HepG2 (cell line): ENCODE measurements at regions not wholly inside any gene's neighbourhood (a gene's known extent, or its start where the extent isn't known, plus 50 kb on each side); places are given as distances from the start of the nearest gene placed in this dataset.

Experiments used
- CREM ChIP-seq, 2 experiments: sonication (generic) in 1 of 2; formaldehyde crosslinking in 1 of 2; IDR thresholded peaks; 2 replicates each; pipeline versions ENCODE4 v1.4.0 to v1.6.1; 2016 to 2020; ENCODE audit warnings: antibody characterized with exemption in 1 of 2, mild to moderate bottlenecking in 1 of 2, missing genetic modification reagents in 1 of 2
- FOXP1 ChIP-seq, 2 experiments: fragments of 450-650 bp in 1 of 2; IDR thresholded peaks; 2 replicates each; pipeline ENCODE4 v1.6.1; 2017 to 2018; ENCODE audit warnings: antibody characterized with exemption in 1 of 2
- GPN1 ChIP-seq: sonication (generic); formaldehyde crosslinking; IDR thresholded peaks from 2 replicates; pipeline ENCODE4 v1.5.1; 2020; ENCODE audit warnings: missing genetic modification reagents, borderline replicate concordance
- JARID2 ChIP-seq: sonication (generic); formaldehyde crosslinking; IDR thresholded peaks from 2 replicates; pipeline ENCODE4 v1.8.1; 2023; ENCODE audit warnings: missing genetic modification reagents, inconsistent platforms; ENCODE audit not compliant: insufficient replicate concordance
- KLF9 ChIP-seq: IDR thresholded peaks from 2 replicates; pipeline ENCODE4 v1.6.1; 2016; ENCODE audit warnings: low read depth
- NFKBIZ ChIP-seq: IDR thresholded peaks from 2 replicates; pipeline ENCODE4 v1.6.1; 2018; ENCODE audit warnings: missing genetic modification reagents, missing compliant biosample characterization
- ZFP1 ChIP-seq: IDR thresholded peaks from 2 replicates; pipeline ENCODE4 v1.6.1; 2016
- ZIK1 ChIP-seq: sonication (generic); formaldehyde crosslinking; IDR thresholded peaks from 2 replicates; pipeline ENCODE4 v1.5.0; 2020; ENCODE audit warnings: mild to moderate bottlenecking, low read depth, missing genetic modification reagents, borderline replicate concordance
- ZMAT3 ChIP-seq: sonication (generic); formaldehyde crosslinking; conservative IDR thresholded peaks from 2 replicates; pipeline ENCODE4 v1.7.0; 2021; ENCODE audit warnings: missing genetic modification reagents
- ZNF121 ChIP-seq: sonication (generic); formaldehyde crosslinking; IDR thresholded peaks from 2 replicates; pipeline ENCODE4 v1.5.0; 2020; ENCODE audit warnings: mild to moderate bottlenecking, missing genetic modification reagents
- ZNF33A ChIP-seq: sonication (generic); formaldehyde crosslinking; IDR thresholded peaks from 2 replicates; pipeline ENCODE4 v1.5.1; 2020; ENCODE audit warnings: missing genetic modification reagents, mild to moderate bottlenecking, moderate library complexity, borderline replicate concordance
- ZNF607 ChIP-seq: sonication (generic); formaldehyde crosslinking; IDR thresholded peaks from 2 replicates; pipeline ENCODE4 v1.5.1; 2020; ENCODE audit warnings: missing genetic modification reagents, mild to moderate bottlenecking, borderline replicate concordance
- ZNF616 ChIP-seq: sonication (generic); formaldehyde crosslinking; IDR thresholded peaks from 2 replicates; pipeline ENCODE4 v1.5.0; 2020; ENCODE audit warnings: low read depth, mild to moderate bottlenecking, missing genetic modification reagents
- ZNF788 ChIP-seq: sonication (generic); formaldehyde crosslinking; IDR thresholded peaks from 2 replicates; pipeline ENCODE4 v1.5.0; 2020; ENCODE audit warnings: mild to moderate bottlenecking, missing genetic modification reagents, borderline replicate concordance
- TF ChIP-seq, protein P1 (sequence below): sonication (generic); formaldehyde crosslinking; IDR thresholded peaks from 2 replicates; pipeline ENCODE4 v1.4.0; 2020; ENCODE audit warnings: missing genetic modification reagents
- TF ChIP-seq, protein P2 (sequence below): sonication (generic); formaldehyde crosslinking; IDR thresholded peaks from 2 replicates; pipeline ENCODE4 v1.5.0; 2020; ENCODE audit warnings: missing genetic modification reagents
- TF ChIP-seq, protein P3 (sequence below): sonication (generic); formaldehyde crosslinking; IDR thresholded peaks from 2 replicates; pipeline ENCODE4 v1.4.0; 2020; ENCODE audit warnings: missing genetic modification reagents
- TF ChIP-seq, protein P4 (sequence below): sonication (generic); formaldehyde crosslinking; IDR thresholded peaks from 2 replicates; pipeline ENCODE4 v1.5.1; 2020; ENCODE audit warnings: missing genetic modification reagents, mild to moderate bottlenecking, borderline replicate concordance
- TF ChIP-seq, protein P5 (sequence below): sonication (generic); formaldehyde crosslinking; conservative IDR thresholded peaks from 2 replicates; pipeline ENCODE4 v1.8.1; 2023; ENCODE audit warnings: missing genetic modification reagents

DNA sequence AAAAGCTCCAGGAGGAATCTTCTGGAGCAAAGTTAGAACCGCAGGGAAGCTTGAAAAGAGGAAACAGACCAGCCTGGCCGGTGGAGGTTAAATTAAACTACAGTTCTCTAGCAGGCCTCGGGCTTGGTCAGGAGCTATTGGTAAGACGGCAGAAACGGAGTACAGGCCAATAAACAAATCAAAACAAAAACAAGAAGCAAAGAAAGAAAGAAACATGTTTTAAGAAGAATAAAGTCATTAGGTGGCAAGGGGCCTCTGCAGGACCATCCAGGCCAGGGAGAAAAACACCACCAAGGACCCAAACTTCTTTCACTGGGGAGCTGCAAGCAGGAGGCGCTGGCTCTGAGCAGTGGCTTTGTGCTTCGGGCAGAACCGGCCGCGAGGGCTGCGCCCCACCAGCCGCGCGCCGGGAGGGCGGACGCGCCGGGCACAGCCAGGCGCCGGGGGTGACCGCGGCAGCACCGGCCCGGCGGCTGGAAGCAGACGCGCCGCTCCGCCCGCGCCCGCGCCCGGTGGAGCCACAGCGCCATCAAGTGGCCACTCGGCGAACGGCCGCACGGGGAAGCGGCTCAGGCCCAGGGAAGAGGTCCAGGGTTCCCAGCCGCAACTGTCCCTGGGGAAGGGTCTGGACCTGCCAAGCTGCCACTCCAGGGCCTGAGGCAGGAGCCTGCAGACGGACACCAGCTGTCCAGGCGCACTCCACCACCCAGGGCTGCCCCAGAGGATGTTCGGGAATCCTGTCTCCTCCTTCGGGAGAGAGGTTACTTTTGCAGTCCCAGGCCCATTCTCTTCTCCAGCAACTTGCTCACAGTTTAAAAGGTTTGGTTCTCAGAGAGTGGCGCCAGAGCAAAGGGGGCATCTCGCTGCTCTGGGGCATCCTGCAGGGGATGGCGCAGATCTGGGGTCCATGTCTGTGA, 419.4 kb downstream of the SOX9 start (continued):
- TF ChIP-seq ZNF33A (CRISPR knock-in tag): no peak
- TF ChIP-seq ZNF616: no peak
- no peak for TF ChIP-seq ZNF121 (CRISPR knock-in tag)
- TF ChIP-seq, protein P1, sequence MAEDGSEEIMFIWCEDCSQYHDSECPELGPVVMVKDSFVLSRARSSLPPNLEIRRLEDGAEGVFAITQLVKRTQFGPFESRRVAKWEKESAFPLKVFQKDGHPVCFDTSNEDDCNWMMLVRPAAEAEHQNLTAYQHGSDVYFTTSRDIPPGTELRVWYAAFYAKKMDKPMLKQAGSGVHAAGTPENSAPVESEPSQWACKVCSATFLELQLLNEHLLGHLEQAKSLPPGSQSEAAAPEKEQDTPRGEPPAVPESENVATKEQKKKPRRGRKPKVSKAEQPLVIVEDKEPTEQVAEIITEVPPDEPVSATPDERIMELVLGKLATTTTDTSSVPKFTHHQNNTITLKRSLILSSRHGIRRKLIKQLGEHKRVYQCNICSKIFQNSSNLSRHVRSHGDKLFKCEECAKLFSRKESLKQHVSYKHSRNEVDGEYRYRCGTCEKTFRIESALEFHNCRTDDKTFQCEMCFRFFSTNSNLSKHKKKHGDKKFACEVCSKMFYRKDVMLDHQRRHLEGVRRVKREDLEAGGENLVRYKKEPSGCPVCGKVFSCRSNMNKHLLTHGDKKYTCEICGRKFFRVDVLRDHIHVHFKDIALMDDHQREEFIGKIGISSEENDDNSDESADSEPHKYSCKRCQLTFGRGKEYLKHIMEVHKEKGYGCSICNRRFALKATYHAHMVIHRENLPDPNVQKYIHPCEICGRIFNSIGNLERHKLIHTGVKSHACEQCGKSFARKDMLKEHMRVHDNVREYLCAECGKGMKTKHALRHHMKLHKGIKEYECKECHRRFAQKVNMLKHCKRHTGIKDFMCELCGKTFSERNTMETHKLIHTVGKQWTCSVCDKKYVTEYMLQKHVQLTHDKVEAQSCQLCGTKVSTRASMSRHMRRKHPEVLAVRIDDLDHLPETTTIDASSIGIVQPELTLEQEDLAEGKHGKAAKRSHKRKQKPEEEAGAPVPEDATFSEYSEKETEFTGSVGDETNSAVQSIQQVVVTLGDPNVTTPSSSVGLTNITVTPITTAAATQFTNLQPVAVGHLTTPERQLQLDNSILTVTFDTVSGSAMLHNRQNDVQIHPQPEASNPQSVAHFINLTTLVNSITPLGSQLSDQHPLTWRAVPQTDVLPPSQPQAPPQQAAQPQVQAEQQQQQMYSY (CRISPR knock-in tag): peak; percentile 23; the same call in 1 of the 2 replicates
- TF ChIP-seq ZFP1 (CRISPR knock-in tag): no peak
- TF ChIP-seq JARID2 (CRISPR knock-in tag): no peak
- TF ChIP-seq, protein P2, sequence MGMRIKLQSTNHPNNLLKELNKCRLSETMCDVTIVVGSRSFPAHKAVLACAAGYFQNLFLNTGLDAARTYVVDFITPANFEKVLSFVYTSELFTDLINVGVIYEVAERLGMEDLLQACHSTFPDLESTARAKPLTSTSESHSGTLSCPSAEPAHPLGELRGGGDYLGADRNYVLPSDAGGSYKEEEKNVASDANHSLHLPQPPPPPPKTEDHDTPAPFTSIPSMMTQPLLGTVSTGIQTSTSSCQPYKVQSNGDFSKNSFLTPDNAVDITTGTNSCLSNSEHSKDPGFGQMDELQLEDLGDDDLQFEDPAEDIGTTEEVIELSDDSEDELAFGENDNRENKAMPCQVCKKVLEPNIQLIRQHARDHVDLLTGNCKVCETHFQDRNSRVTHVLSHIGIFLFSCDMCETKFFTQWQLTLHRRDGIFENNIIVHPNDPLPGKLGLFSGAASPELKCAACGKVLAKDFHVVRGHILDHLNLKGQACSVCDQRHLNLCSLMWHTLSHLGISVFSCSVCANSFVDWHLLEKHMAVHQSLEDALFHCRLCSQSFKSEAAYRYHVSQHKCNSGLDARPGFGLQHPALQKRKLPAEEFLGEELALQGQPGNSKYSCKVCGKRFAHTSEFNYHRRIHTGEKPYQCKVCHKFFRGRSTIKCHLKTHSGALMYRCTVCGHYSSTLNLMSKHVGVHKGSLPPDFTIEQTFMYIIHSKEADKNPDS (CRISPR knock-in tag): no peak
- no peak; the same call in 1 of the 2 replicates for TF ChIP-seq ZMAT3 (CRISPR knock-in tag)
- TF ChIP-seq, protein P3, sequence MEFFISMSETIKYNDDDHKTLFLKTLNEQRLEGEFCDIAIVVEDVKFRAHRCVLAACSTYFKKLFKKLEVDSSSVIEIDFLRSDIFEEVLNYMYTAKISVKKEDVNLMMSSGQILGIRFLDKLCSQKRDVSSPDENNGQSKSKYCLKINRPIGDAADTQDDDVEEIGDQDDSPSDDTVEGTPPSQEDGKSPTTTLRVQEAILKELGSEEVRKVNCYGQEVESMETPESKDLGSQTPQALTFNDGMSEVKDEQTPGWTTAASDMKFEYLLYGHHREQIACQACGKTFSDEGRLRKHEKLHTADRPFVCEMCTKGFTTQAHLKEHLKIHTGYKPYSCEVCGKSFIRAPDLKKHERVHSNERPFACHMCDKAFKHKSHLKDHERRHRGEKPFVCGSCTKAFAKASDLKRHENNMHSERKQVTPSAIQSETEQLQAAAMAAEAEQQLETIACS (CRISPR knock-in tag): peak; percentile 48; the same call in 1 of the 2 replicates
- TF ChIP-seq ZNF788: peak; percentile 86; the same call in 1 of the 2 replicates
- no peak for TF ChIP-seq FOXP1 (IDR thresholded peaks at IDR 0.05)
- no peak for TF ChIP-seq FOXP1 (CRISPR knock-in tag; IDR thresholded peaks at IDR 0.05)
- no peak for TF ChIP-seq ZIK1 (CRISPR knock-in tag)
- TF ChIP-seq, protein P4, sequence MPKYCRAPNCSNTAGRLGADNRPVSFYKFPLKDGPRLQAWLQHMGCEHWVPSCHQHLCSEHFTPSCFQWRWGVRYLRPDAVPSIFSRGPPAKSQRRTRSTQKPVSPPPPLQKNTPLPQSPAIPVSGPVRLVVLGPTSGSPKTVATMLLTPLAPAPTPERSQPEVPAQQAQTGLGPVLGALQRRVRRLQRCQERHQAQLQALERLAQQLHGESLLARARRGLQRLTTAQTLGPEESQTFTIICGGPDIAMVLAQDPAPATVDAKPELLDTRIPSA (CRISPR knock-in tag): no peak
- TF ChIP-seq GPN1: no peak
- TF ChIP-seq KLF9 (CRISPR knock-in tag): no peak
- TF ChIP-seq ZNF607 (CRISPR knock-in tag): no peak
- TF ChIP-seq NFKBIZ (CRISPR knock-in tag): no peak
- TF ChIP-seq, protein P5, sequence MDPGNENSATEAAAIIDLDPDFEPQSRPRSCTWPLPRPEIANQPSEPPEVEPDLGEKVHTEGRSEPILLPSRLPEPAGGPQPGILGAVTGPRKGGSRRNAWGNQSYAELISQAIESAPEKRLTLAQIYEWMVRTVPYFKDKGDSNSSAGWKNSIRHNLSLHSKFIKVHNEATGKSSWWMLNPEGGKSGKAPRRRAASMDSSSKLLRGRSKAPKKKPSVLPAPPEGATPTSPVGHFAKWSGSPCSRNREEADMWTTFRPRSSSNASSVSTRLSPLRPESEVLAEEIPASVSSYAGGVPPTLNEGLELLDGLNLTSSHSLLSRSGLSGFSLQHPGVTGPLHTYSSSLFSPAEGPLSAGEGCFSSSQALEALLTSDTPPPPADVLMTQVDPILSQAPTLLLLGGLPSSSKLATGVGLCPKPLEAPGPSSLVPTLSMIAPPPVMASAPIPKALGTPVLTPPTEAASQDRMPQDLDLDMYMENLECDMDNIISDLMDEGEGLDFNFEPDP (CRISPR knock-in tag): no peak
- no peak for TF ChIP-seq CREM (IDR thresholded peaks at IDR 0.05)
- no peak for TF ChIP-seq CREM (CRISPR knock-in tag; IDR thresholded peaks at IDR 0.05)
